HG02623 (cell line): ENCODE measurements at regions not wholly inside any gene's neighbourhood (a gene's known extent, or its start where the extent isn't known, plus 50 kb on each side); places are given as distances from the start of the nearest gene placed in this dataset.

ENCODE experiments used
- ATAC-seq: cut with Tn5 transposase; IDR thresholded peaks from one replicate; pipeline ENCODE4 v1.9.1; 2021; ENCODE audit warnings: moderate library complexity; ENCODE audit not compliant: unreplicated experiment

DNA sequence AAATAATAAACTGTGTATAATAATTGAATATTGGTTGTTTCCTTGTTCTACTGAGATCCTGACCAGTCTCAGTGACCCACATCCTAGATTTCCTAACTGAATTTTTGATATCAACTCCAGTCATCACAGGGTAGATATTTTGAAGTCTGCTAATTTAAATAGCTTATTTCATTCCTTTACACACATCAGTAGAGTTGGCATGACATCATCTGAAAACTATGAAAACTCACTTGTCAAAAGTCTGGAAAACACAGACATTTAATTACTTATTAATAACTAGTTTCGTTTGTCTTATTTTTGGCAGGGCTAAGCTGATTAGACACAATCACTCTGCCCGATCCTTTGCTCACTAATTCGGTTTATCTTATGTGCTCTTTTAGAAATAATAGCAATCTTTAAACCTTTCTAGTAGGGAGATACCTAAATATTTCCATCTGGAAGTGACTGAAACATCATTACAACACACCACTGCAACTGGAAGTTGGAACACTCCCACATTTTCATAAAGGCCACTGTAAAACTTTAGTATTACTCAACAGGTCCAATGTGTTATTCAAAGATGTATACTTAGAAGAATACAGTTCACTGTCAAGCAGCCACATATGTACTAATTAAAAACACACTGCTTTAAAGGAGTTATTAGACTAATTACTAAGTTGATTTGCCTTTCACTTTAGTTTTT is 198.4 kb upstream of the ZNF717 start:
- no peak for ATAC-seq

DNA sequence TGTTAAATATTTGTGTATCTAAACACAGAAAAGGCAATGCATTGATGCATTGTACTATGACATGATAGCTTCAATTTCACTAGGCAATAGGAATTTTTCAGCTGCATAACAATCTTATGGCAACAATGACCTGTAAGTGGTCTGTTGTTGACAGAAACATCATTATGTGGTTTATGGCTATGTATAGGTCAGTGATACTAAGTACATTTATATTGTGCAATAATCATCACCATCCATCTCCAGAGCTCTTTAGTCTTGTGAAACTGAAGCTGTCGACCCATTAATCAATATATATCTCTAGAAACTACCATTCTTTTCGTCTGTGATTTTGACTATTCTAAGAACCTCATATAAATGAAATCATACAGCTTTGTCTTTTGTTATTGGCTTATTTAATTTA is 200.1 kb upstream of the ZNF717 start:
- no peak for ATAC-seq

DNA sequence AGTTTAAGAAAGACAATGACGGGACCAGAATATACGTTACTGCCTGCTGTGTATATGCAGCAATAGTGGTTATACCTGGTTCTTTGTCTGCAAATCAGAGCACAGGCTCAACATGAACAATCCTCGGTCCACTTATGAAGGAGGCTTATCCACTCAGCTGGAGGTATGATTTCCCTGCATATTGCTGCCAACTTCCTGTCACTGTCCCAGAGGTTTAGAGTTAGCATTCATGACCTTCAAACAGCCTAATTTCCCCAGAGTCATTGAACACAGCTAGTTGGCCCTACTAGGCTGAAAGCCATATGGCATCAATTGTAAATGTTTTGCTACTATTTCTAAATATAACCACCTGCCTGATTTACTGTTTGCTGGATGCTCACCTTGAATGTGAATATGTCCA is 224.9 kb upstream of the ZNF717 start:
- ATAC-seq = no peak

DNA sequence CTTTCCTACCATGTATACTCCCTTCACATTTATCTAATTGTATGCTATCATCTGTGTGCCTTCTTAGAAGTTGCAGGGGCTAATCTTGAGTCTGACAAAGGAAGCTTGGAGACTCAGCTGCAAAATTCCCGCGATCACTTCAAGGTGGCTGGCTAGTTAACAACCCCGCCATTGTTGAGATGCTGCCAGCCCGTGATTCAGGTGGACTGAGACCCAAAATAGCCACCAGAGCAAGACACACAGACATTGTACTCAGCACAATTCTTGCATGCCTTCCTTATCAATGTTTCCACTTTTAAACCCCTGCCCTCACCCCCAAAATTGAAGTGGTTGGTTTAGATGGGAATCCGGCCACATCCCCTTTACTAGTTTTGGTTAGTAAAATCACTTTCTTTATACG is 225.8 kb upstream of the ZNF717 start:
- no peak for ATAC-seq

DNA sequence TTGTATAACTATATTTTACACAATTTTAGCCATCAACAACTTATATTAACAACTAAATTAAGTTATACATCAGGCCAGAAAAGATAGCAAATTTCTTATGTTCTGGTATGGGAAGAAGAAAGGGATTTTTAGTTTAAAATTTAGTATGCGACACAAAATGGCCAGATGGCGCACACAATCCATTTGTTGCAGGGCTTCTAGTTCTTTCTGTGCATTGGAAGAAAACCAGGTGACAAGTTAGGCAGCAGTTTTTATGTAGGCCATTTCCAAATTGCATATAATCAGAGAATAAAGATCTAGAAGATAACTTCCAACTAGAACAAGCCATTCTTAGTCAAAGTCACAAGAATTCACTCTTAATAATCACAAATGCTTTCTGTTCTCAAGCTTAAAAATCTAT is 230.1 kb upstream of the ZNF717 start:
- ATAC-seq = no peak

DNA sequence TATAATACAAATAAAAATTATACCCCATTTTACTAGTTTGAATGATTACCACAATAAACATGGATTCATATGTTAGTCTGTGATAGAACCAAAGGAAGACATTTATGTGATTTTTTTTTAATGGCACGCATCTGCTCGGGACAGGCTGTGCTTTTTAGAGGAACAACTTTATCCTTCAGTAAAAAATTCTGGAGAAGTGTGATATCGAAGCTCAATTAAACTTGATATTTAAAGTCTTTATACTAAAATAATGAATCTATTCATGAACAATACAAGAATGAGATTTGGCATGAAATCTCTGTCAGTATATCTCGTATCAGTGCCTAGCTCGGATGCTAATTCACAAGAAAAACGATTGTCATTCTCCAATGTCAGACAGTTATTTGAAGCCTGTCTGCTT is 230.8 kb upstream of the ZNF717 start:
- ATAC-seq = no peak

DNA sequence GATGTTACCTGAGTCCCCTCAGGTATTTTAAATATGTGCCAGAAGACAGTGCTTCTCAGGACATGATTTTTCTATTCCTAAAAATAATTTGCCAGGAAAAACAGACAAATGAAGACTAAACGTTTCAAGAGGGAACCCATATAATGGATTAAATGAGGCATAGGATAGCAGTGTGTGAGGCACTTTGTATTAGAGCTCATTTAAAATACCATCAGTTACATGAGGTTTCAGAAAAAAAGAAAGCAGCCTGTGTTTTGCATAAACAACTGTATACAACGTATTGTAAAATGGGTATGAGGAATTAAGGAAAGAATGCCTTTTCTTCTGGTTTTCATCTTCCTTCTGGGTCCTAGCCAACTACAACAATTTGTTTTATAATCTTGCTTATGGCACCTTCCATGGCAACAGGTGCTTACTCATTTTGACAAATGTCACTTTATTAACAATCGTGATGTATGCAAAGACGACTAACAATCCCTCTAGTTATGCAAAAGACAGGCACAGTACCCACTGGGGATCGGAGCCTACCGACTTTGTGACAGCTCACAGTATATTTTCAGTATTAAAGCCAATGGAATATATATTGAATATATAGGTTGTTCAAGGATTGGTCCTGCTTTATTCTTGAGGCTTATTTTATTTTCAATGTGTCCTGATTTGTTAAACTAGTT is 231.6 kb upstream of the ZNF717 start:
- no peak for ATAC-seq

DNA sequence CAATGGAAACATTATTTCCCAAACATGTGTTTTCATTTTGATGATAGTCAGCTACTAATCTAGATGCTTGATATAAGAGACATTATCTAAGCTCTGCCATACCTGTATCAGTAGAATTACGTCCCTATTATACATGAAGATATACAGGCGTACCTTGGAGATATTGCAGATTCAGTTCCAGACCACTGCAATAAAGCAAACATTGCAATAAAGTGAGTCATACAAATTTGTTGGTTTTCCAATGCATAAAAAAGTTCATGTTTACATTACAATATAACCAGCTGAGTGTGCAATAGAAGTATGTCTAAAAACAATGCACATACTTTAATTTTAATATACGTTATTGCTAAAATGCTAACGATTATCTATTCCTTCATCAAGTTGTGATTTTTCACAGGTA is 236.0 kb upstream of the ZNF717 start:
- no peak for ATAC-seq

DNA sequence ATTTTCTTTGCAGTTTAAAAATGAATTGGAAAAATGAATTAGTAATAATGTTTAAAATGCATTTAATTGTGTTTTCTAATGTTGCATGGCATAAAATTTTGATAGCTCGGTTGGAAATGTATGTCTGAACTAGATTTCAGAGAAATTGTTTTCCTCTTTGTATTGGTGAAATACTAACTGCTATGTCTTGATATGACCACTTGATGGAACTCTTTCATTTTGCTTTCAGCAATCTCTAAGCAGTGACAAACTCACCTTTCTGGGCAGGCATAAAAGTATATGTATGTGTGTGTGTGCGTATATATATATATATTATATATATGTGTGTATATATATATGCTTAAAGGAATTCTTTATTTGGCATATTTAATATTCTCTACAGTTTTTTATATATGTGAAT is 239.3 kb upstream of the ZNF717 start:
- no peak for ATAC-seq

DNA sequence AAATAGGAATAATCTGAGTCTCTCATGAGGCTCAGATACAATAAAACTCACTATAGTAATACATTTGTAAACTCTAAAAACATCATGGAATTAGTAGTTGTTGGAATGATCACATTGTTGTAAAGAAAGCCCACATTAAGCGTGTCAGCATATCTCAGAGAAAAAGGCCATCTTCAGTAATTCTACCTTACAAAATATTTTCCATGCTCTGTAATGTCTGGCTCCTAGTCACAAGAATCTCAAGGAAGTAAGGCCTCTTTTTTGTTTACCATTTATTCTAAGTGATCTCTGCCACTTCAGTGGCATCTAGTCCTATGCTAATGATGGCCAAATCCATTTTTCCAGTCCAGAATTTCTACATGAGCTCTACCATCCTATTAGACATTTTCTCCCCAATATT is 240.2 kb upstream of the ZNF717 start:
- ATAC-seq = no peak

DNA sequence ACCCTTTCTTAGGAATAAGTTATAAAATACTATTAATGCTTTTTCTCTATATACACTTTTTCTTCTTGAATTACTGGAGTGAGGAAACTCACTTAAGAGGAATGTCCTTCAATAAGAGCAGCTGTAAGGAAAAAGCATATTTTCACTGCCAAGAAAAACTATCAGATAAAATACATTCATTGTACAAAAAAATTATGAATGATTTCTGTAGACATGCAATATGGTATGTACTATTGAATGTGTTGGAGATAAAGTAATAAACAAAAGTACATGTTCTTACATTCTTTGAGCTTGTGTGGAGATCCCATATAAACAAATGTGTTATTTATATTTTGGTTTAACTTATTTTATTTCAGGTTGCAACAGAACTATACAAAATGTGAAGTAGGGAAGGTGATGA is 241.0 kb upstream of the ZNF717 start:
- ATAC-seq = no peak

DNA sequence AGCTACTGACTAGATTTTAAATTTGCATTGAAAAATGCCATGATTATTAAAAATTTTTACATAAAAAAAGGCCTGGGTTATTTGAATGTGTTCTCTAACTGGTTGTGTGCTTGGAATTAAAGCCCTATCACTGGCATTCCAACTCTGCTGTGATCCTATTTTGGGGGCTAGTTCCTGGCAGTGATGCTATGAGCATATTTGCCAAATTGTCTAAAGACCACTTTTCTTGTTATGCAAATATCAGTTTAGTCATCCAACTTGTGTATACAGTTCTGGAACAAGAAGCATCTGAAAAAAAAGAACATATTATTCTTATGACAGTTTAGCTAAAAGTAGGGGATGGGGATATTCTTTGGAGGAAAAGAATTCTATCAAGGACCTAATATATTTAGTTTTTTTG is 243.4 kb upstream of the ZNF717 start:
- no peak for ATAC-seq

DNA sequence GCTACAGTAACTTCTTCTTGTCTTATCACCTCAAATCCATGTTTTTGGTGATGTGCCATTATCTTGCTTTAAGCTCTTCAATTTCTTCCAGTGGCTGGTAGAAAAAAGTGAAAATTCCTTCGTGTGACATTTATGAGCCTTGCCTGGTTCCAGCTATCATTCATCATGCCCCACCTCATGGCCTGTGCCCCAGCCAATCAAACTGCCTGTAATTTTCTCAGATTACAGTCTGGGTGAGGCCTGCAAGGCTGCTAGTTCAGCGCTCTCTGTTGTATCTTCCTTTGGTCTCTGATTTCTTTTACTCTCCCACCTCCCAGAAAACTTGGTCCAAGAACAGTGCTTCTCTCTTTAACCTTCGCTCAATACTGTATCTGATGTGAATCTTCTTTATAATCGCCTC is 249.3 kb upstream of the ZNF717 start:
- ATAC-seq = no peak

DNA sequence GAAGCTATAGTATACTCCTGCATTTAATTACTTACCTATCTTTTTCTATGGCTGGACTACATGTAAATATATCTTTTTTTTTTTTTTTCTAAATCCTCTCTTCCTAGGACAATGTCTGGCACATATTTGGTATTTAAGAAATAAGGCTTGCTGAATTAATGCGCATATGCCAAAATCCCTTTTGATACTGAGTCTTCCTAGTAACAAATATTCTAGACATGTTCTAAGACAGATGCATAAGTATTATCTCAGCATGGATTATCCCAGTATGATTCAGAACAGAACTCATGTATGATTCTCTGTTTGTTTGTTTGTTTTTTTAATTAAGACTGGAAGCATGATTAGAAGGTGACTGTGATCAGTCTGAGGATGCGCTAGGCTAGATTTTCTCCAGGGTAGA is 249.8 kb upstream of the ZNF717 start:
- ATAC-seq = no peak

DNA sequence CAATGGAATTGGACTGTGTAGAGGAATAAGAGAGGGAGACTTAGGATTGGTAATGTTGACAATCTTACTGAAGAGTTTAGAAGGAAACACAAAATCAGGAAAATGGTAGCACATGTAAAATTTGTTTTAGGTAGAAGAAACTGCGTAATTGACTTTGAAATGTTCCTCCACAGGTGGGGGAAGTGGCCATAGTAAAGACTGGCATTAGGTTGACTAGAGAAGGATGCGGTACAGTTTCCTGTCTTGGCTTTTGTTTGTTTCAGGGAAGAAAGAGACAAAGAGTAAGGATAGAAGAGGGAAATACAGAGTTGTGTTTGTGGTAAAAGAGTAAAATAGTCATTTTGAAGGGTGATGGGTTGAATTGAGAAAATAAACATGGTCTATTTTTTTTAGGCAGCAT is 253.6 kb upstream of the ZNF717 start:
- no peak for ATAC-seq

DNA sequence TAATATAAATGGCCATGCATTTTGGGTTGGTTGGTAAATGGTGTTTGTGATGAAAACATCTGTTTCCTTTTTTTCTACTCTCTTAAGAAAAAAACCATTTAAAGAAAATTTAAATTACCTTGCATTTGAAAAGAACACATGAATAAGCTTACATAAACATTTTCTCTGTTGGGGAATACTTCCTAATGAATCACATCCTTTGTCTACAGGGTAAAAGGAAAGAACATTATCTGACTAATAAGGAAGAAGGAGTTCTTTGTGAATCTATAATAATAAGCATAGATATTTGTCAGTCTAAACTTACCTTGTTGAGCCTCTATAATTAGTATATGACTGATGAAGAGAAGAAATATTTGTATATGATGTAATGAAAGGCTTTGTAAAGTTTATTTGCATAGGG is 254.1 kb upstream of the ZNF717 start:
- no peak for ATAC-seq

DNA sequence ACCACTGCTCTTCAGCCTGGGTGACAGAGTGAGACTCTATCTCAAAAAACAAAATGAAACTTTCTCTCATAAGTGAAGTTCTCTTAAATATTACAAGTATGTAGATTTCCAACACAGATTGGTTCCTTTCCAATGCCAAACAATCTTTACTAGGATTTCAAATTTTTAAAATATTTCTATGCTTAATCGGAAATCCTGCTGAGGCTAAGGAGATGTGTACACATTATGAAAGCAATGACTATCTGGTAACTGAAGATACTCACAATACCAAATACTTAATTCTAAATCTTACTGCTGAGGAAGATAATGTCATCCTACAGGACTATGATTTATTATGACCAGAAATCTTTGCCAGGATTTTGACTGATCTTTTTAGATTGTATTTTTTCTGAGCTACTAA is 255.6 kb upstream of the ZNF717 start:
- ATAC-seq = no peak

DNA sequence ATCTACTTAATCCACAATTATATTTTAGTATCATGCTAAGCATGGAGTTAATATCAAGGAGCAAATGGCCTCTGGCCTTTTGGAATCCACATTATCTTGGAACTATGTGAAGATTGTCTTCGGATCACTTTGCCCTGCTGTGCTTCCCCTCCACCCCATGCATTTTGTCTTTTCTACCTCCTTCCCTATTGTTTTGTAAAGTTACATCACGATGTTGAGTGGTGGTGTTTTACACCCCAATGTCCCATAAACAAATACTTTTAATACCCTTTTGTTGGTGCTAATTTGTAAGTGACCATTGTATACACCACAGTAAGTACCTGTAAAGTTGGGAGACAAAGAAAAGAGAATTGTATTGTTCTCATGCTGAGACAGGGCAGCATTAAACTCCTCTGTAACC is 258.4 kb upstream of the ZNF717 start:
- ATAC-seq = no peak

DNA sequence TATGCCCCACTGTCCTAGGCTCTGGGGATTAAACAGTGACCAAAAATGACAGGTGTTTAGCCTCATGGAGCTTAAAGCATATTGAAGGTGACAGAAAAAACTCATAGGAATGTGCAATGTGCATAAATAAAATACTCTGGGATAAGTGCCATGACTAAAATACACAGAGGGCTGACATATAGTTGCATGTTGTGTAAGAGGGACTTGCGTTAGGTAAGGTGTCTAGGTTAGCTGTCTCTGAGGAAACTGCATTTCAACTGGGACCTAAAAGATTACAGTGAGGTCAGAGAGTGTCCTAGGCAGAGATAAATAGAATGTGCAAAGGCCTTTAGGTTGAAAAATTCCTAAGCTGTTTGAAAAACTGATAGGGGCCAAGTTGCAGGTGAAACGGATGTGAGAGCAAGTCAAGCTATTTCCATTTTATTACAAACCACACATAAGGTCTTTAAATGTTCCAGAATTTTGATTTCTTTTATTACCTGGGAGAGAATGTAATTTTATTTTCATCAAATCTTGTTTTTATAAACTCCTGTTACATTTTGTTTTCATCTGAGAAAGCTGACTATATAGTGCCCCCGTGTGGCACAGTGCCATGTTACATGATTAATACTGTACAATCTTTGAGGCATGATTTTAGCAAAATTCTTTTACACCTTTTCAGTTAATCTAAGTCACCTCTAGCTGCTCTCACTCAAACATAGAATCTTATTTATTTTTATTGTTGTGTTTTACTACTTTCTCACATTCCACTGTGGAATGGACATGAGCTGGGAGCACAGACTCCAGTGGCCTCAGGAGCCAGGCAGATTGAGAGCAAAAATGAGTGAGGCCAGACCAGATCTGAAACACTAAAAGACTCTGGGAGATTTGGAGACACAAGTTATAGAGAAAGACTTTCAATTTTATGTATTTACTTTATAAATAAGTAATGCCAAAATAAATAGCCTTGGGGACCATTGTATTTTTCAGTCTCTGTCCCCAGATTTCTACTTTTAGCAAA is 259.6 kb upstream of the ZNF717 start:
- peak; percentile 50 for ATAC-seq

DNA sequence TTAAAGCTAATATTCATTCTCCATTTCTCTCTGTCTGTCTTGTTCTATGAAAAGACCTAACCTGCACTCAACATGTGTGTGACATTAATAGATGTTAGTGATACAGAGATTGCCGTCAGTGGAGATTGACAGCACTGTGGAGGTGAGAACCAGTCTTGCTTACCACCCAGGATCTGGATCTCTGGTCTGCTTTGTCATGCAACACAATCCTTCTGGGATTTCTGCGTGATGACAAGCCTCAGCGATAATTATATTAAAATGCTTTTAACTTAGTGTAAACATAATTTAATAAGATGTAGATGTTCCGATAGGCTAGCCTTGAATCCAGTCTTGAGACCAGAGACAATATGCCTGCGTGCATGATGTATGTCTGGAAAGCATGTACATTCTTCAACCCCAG is 262.0 kb upstream of the ZNF717 start:
- ATAC-seq = no peak

DNA sequence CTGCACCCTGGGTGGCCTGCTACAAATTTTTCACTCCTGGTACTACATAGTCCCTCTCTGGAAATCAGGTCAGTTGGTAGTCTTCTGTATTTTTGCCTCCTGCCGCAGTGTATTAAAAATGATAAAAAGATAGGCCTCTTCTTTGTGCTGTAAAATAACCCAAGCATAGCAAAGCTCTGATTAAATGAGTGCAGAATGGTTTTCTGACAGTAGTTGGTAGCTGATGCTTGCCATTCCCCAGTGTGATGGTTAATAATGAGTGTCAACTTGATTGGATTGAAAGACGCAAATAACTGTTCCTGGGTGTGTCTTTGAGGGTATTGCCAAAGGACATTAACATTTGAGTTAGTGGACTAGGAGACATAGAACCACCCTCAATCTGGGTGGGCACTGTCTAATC is 264.4 kb upstream of the ZNF717 start:
- no peak for ATAC-seq

DNA sequence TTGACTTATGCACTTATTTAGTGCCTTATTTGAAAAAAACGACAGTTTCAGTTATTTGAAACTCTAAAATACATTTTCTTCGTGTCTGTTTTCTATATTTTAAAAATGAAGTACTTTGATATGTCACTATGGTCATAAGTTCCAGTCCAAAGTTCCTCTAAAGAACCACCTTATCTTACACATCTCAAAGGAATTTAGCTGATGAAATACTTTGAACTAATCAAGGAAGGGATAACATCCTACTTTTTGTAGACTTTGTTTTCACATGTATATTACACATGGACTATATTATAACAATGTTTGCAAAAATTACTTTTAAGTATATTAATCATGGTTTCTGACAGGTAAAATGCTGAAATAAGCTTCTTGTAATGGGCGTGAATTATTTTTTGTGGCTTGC is 265.8 kb upstream of the ZNF717 start:
- no peak for ATAC-seq
